IMR-90 (cell line): ENCODE measurements at regions not wholly inside any gene's neighbourhood (a gene's known extent, or its start where the extent isn't known, plus 50 kb on each side); places are given as distances from the start of the nearest gene placed in this dataset.

ENCODE experiments used
- CEBPB ChIP-seq: IDR thresholded peaks from 2 replicates; pipeline ENCODE4 v1.6.1; 2012; ENCODE audit warnings: low read depth, low read length, improper control_type of control experiment
- CHD1 ChIP-seq: IDR thresholded peaks from 2 replicates; pipeline ENCODE4 v1.6.1; 2012; ENCODE audit warnings: low read depth, low read length, improper control_type of control experiment
- MAFK ChIP-seq: IDR thresholded peaks from 2 replicates; pipeline ENCODE4 v1.6.1; 2012; ENCODE audit warnings: low read depth, low read length, improper control_type of control experiment
- MAZ ChIP-seq: IDR thresholded peaks from 2 replicates; pipeline ENCODE4 v1.6.1; 2012; ENCODE audit warnings: low read depth, mild to moderate bottlenecking, low read length, improper control_type of control experiment, moderate library complexity, borderline replicate concordance
- MXI1 ChIP-seq: IDR thresholded peaks from 2 replicates; pipeline ENCODE4 v1.6.1; 2012; ENCODE audit warnings: low read depth, mild to moderate bottlenecking, low read length, moderate library complexity, borderline replicate concordance
- POLR2A ChIP-seq: IDR thresholded peaks from 2 replicates; pipeline ENCODE4 v1.6.1; 2012; ENCODE audit warnings: mild to moderate bottlenecking, low read depth, low read length
- RFX5 ChIP-seq: IDR thresholded peaks from 2 replicates; pipeline ENCODE4 v1.8.0; 2012; ENCODE audit warnings: low read depth, mild to moderate bottlenecking, low read length, moderate library complexity
- SMC3 ChIP-seq: fragments of 150-350 bp; IDR thresholded peaks from 2 replicates; pipeline ENCODE4 v1.6.1; 2016; ENCODE audit warnings: low read depth, mild to moderate bottlenecking, antibody characterized with exemption, low read length, moderate library complexity
- TF ChIP-seq, protein P1 (sequence below): conservative IDR thresholded peaks from 2 replicates; pipeline ENCODE4 v1.5.1; 2012; ENCODE audit warnings: mild to moderate bottlenecking, low read depth, low read length, improper control_type of control experiment
- TF ChIP-seq, protein P2 (sequence below): fragments of 150-350 bp; IDR thresholded peaks from 2 replicates; pipeline ENCODE4 v1.6.1; 2016; ENCODE audit warnings: low read depth, mild to moderate bottlenecking, low read length, moderate library complexity, borderline replicate concordance
- TF ChIP-seq, protein P3 (sequence below): fragments of 150-350 bp; IDR thresholded peaks from 2 replicates; pipeline ENCODE4 v1.6.1; 2017; ENCODE audit warnings: mild to moderate bottlenecking, antibody characterized with exemption, low read length, low read depth

DNA sequence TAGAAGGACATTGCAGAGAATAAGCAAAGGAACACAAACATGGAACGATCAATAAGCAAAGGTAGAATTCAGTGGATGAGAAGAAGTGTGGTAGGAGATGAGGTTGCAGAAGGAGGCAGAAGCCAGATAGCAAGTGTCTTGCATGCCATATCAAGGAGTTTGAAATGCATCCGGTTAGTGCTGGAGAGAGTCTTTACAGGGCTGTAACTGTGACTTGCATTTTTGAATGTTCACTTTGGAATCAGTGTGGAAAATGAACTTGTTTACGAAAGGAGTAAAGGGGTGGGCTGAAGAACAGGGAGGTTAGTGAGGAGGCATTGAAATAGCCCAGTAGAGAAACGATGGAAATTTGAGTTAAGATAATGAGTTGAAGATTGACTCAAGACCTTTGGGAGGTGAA lies 90.7 kb upstream of the MBNL2 start:
- TF ChIP-seq, protein P1, sequence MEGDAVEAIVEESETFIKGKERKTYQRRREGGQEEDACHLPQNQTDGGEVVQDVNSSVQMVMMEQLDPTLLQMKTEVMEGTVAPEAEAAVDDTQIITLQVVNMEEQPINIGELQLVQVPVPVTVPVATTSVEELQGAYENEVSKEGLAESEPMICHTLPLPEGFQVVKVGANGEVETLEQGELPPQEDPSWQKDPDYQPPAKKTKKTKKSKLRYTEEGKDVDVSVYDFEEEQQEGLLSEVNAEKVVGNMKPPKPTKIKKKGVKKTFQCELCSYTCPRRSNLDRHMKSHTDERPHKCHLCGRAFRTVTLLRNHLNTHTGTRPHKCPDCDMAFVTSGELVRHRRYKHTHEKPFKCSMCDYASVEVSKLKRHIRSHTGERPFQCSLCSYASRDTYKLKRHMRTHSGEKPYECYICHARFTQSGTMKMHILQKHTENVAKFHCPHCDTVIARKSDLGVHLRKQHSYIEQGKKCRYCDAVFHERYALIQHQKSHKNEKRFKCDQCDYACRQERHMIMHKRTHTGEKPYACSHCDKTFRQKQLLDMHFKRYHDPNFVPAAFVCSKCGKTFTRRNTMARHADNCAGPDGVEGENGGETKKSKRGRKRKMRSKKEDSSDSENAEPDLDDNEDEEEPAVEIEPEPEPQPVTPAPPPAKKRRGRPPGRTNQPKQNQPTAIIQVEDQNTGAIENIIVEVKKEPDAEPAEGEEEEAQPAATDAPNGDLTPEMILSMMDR = no peak
- TF ChIP-seq SMC3 (no peak), POLR2A (no peak), CEBPB (no peak), MAFK (no peak), RFX5 (no peak), MAZ (no peak), CHD1 (no peak), MXI1 (no peak)
- TF ChIP-seq, protein P2, sequence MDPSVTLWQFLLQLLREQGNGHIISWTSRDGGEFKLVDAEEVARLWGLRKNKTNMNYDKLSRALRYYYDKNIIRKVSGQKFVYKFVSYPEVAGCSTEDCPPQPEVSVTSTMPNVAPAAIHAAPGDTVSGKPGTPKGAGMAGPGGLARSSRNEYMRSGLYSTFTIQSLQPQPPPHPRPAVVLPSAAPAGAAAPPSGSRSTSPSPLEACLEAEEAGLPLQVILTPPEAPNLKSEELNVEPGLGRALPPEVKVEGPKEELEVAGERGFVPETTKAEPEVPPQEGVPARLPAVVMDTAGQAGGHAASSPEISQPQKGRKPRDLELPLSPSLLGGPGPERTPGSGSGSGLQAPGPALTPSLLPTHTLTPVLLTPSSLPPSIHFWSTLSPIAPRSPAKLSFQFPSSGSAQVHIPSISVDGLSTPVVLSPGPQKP = no peak
- TF ChIP-seq, protein P3, sequence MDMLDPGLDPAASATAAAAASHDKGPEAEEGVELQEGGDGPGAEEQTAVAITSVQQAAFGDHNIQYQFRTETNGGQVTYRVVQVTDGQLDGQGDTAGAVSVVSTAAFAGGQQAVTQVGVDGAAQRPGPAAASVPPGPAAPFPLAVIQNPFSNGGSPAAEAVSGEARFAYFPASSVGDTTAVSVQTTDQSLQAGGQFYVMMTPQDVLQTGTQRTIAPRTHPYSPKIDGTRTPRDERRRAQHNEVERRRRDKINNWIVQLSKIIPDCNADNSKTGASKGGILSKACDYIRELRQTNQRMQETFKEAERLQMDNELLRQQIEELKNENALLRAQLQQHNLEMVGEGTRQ = no peak
